Gastrocnemius medialis (tissue), 4 donors: ENCODE measurements at regions not wholly inside any gene's neighbourhood (a gene's known extent, or its start where the extent isn't known, plus 50 kb on each side); places are given as distances from the start of the nearest gene placed in this dataset.

Experiments used
- POLR2A ChIP-seq, 2 donors: fragments of 450-650 bp; IDR thresholded peaks; one replicate each; pipeline ENCODE4 v1.6.1; 2017; ENCODE audit warnings: antibody characterized with exemption in 2 of 2, mild to moderate bottlenecking in 2 of 2, moderate library complexity in 2 of 2
- TF ChIP-seq, protein P1 (sequence below), 5 experiments: fragments of 450-650 bp in 3 of 5; fragments of 200-600 bp in 2 of 5; sonication (generic) in 2 of 5; IDR thresholded peaks in 4 of 5; conservative IDR thresholded peaks in 1 of 5; 1 replicate in 4 of 5; 2 replicates in 1 of 5; pipeline ENCODE4 v1.5.1; 2016 to 2019; ENCODE audit warnings: antibody characterized with exemption in 5 of 5, mild to moderate bottlenecking in 3 of 5, moderate library complexity in 3 of 5

- TF ChIP-seq, protein P1, sequence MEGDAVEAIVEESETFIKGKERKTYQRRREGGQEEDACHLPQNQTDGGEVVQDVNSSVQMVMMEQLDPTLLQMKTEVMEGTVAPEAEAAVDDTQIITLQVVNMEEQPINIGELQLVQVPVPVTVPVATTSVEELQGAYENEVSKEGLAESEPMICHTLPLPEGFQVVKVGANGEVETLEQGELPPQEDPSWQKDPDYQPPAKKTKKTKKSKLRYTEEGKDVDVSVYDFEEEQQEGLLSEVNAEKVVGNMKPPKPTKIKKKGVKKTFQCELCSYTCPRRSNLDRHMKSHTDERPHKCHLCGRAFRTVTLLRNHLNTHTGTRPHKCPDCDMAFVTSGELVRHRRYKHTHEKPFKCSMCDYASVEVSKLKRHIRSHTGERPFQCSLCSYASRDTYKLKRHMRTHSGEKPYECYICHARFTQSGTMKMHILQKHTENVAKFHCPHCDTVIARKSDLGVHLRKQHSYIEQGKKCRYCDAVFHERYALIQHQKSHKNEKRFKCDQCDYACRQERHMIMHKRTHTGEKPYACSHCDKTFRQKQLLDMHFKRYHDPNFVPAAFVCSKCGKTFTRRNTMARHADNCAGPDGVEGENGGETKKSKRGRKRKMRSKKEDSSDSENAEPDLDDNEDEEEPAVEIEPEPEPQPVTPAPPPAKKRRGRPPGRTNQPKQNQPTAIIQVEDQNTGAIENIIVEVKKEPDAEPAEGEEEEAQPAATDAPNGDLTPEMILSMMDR (IDR thresholded peaks at IDR 0.05 in 4 of 5, conservative IDR thresholded peaks at IDR 0.05 in 1 of 5), result no peak
- TF ChIP-seq POLR2A (IDR thresholded peaks at IDR 0.05), result no peak
Observed at GRCh38 chr4:62162606-62163005, 962.5 kb downstream of the ADGRL3 start.
